Stimulated activated CD8-positive, alpha-beta memory T cell treated with anti-CD3 and anti-CD28 coated beads, Interleukin-4, amount 100 ng/mL, for 24 hours (primary cell): ENCODE measurements at regions not wholly inside any gene's neighbourhood (a gene's known extent, or its start where the extent isn't known, plus 50 kb on each side); places are given as distances from the start of the nearest gene placed in this dataset.
"Not testable (repeated sequence)": the region's sequence is repeated elsewhere in the genome, so short reads cannot be mapped to it uniquely, and the experiment has no call there.

Source experiments
- DNase-seq: peaks from one replicate; pipeline ENCODE4 v3.0.0-alpha.2; 2020; ENCODE audit warnings: low read depth

DNA sequence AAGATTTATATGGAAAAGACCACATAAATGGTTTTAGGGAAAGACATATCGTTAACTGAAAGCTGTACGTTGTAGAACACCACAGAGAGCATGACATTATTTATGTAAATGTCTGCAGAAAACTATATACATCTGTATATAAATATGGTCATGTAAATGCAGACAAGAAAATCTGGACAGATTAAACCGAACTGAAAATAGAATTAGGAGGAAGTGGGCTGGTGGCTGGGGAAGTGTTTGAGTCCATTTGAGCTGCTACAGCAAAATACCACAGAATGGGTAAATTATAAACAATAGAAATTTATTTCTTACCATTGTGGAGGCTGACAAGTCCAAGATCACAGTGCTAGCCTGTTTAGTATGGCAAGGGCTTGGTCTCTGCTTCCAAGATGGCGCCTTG lies 56.3 kb upstream of the USP6NL start:
- DNase-seq = no peak

DNA sequence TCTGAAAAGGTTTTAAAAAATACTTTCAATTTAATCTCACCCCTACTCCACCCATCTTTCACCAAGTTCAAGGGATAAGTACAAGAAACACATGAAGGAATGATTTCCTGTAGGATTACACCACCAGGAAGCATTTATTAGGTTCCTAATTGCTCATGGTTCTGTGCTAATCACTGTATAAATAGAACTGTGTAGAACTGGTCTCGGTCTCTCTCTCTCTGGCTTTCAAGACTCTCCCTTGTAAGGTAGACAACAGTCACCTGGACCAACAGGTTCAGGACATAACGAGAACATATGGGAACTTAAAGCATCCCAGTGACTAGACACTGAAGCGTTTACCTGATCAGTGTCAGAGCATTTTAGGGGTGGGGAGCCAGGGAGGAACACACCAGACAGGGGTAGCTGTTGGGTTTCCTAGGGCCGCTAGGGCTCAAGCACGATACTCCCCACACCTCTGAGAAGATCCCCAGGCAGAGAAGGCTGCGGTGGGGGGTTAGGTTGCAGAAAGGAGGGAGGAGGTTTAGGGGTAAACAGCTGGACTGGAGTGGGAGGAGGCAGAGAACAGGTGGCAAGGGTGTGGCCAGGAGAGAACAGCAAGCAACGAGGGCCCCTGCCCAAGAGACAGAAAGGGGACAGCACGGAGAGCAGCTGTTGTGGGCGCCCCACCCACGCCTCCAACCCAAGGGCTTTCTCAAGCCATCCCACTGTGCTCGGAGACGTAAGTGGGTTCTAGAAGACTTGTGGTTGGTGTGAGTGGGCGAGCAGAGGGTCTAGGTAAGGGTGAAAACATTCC lies 52.5 kb upstream of the USP6NL start:
- no peak for DNase-seq

DNA sequence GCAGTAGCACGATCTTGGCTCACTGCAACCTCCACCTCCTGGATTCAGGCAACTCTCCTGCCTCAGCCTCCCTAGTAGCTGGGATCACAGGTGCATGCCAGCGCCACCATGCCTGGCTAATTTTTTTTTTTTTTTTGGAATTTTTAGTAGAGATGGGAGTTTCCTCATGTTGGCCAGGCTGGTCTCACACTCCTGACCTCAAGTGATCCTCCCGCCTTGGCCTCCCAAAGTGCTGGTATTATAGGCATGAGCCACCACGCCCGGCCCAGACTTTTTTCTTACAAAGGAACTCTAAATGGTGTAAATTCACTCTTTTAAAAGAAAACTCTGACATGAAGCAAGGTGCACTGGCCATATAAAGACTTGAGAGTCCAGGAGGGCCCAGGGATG lies 51.7 kb upstream of the USP6NL start:
- DNase-seq = not testable (repeated sequence)

DNA sequence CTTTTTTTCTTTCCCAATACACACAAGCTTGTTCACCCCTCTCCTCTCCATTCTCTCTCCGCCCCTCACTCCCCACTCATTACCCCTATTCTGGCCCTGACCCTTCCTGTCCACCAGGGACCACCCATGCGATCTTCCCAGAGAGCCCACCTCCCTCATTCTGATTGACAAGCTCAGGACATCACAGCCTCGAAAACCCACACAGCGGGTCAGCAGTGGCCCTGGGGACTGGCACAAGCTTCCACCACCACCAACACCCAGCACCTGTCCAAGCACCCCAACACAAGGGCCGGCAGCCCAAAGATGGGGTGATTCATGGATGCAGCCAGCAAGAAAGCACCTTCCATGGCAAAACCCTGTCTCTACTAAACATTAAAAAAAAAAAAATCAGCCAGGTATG lies 50.0 kb upstream of the USP6NL start:
- DNase-seq = no peak
